GM19023 (cell line): ENCODE measurements at regions not wholly inside any gene's neighbourhood (a gene's known extent, or its start where the extent isn't known, plus 50 kb on each side); places are given as distances from the start of the nearest gene placed in this dataset.

Source experiments
- ATAC-seq: cut with Tn5 transposase; IDR thresholded peaks from one replicate; pipeline ENCODE4 v1.9.1; 2021; ENCODE audit warnings: mild to moderate bottlenecking, moderate library complexity; ENCODE audit not compliant: unreplicated experiment

- ATAC-seq: no peak
Observed at GRCh38 chr4:23674694-23675093, 215.2 kb downstream of the PPARGC1A start.

GRCh38 chr4:23667659-23668058 lies 222.2 kb downstream of the PPARGC1A start:
- ATAC-seq: no peak

DNA sequence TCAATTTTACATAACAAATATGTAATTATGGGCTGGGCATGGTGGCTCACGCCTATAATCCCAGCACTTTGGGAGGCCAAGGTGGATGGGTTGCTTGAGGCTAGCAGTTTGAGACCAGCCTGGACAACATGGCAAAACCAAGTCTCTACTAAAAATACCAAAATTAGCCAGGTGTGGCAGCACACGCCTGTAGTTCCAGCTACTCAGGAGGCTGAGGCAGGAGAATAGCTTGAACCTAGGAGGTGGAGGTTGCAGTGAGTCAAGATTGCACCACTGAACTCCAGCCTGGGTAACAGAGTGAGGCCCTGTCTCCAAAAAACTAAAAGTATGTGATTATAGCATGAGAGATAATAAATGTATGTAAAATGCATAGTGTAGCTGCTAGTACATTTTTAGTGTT lies 229.0 kb downstream of the PPARGC1A start:
- ATAC-seq: no peak

- ATAC-seq: no peak
Observed at GRCh38 chr4:23654791-23655190, 235.1 kb downstream of the PPARGC1A start.

GRCh38 chr4:23648854-23649596 lies 240.8 kb downstream of the PPARGC1A start:
- no peak for ATAC-seq

DNA sequence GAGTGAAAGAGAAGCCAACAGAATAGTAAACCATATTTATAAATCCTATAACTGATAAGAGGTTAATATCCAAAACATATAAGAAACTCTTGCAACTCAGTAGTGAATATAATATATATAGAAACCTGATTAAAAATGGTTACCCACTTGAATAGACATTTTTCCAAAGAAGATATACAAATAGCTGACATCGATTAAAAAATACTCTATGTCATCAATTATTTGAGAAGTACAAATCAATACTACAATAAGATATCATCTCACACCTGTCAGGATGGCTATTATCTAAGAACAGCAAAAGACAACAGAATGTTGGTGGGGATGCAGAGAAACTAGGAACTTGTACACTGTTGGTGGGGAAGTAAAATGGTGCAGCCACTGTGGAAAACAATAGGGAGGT lies 254.4 kb downstream of the PPARGC1A start:
- no peak for ATAC-seq

DNA sequence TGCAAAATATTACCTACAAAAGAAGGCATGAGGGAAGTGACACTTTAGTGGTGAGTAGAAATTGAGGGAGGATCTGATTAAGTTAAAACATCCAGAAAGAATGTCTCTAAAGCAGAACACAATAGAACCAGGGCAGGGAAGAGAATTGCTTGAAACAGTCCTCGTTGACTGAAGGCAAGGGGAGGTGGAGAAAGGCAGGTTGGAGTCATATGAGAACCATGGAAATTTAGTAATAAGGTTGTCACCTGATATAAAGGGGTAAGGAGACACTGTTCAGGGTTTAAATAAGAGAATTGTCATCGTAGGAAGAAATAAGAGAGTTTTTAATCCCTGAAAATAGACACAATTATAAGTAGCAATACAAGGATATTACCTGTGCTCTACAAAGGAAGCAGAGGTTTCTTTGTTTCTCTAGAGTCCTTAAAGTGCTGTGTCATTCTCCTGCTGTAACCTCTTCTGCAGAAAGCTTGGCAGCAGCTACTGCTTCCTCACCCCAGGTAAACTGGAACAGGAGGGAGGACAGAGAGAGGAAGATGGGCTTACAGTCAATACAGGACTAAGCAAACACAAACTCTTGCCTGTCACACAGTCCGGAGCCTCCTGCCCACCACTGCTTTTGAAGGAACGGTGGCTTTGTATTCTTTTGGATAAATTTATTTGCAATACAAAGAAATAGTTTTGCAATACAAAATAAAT lies 258.4 kb downstream of the PPARGC1A start:
- ATAC-seq: no peak

DNA sequence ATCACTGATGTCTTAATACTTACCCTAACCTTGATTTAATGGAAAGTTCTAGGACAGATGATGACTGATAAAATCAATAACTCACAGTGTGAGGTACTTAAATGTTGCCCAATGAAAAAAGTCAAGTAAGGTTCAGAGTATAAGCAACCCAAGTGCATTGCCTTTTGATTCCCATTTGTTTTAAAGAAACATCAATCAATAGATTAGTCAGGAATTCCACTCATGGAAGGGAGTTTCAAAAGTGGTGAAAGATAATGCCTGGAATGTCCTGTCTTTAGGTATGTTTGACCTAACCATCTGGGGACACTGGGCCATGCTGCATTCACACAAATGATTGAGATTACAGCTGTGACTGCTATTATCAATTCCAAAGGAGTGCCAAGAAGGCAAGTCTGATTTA lies 259.7 kb downstream of the PPARGC1A start:
- ATAC-seq: no peak

- no peak for ATAC-seq
Observed at GRCh38 chr4:23629421-23629820, 260.4 kb downstream of the PPARGC1A start.

DNA sequence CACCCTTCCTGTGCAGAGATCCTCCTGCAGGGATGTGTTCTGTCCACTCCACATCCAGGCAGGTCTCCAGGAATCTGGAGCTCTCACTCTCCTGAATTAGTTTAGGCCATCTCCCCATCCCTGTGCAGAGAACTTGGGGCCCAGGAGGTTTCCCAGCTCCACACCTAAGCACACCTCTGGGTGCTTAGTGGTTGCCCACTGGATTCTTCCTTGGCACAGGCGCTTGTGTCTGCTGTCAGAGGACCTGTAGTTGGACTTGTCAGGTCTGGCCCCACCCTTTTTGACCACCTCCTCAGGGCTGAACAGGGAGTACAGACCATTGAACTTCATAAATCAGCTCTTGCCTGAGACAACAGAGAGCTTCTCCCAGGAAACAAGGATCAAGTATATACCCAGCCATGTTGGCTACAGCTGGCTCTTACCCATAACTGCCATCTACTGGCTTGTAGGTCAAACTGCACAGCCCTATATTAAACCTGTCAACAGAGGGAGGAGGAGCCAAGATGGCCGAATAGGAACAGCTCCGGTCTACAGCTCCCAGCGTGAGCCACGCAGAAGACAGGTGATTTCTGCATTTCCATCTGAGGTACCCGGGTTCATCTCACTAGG lies 275.5 kb downstream of the PPARGC1A start:
- ATAC-seq: no peak

- ATAC-seq: no peak
Observed at GRCh38 chr4:23613782-23614181, 276.1 kb downstream of the PPARGC1A start.

GRCh38 chr4:23602720-23603119 lies 287.1 kb downstream of the PPARGC1A start:
- no peak for ATAC-seq

- no peak for ATAC-seq
Observed at GRCh38 chr4:23594125-23594524, 295.7 kb downstream of the PPARGC1A start.

GRCh38 chr4:23590431-23590830 lies 299.4 kb downstream of the PPARGC1A start:
- no peak for ATAC-seq

DNA sequence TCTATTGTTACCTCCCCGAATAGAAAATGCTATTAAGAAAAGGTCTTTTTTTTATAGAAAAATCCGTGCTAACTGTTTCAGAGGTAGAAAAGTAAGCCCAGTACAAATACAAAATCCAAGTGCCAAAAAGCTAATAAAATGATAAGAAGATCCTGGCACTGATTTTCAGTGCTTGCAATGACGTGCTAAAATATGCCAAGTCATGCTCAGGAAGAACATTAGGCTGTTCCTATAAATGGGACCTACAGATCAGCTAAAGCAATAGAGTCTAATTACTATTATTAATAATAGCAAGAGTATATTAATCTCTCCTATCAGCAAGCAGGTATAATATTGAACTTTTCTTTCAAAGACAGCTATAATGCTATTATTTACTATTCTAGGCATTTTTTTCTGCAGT lies 305.8 kb downstream of the PPARGC1A start:
- ATAC-seq: no peak

- no peak for ATAC-seq
Observed at GRCh38 chr4:23582671-23583070, 307.2 kb downstream of the PPARGC1A start.

DNA sequence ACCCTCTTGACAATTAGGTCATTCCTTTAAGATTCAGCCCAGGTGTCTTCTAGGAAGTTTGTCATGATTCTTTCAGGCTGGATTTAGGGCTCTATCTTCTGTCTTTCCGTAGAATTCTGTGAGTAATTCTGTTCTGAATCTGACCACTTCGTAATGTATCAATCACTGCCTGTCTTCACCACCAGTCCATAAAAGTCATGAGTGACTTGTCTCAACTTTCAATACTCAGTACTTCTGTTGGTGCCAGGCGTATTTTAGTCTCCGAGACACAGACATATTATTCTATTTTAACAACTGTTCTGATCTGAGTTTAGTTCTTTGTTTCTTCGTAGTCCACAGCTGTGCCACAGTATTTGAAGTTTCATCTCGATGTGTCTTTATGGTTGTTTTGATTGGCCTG lies 310.7 kb downstream of the PPARGC1A start:
- ATAC-seq: no peak

DNA sequence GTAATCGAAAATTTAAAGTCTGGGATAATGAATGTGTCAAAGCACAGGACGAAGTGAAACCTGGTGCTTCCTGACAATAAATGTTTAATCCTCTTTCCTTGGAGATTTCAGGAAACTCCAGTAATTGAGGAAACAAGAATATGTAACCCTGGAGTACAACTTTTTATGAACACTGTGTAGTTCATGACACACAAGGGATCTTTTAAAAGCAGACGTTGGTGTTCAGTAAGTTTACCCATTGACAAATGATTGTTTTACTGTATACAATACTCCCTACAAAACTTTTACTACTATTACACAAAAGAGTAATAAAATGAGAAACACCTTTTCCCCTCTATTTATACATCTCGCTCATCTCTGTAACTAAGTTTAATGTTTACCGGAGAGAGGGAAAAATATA lies 312.4 kb downstream of the PPARGC1A start:
- no peak for ATAC-seq

DNA sequence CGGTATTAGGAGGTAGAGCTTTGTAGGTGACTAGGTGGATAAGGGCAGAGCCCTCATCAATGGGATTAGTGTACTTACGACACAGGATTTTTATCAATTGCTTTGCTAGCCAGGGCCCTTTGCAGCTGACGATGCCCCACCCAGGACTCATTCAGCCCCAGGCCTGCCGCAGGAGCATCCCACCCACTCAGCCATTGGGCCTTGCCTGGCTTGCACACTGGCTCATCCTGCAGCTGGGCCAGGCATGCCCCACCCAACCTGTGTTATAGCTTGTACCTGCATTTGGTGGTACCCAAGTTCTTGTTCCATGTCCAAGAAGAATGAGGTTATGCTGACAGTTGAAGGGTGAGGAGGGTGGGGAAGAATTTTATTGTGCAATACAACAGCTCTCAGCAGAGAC lies 317.5 kb downstream of the PPARGC1A start:
- no peak for ATAC-seq

GRCh38 chr4:23567338-23567737 lies 322.5 kb downstream of the PPARGC1A start:
- no peak for ATAC-seq

DNA sequence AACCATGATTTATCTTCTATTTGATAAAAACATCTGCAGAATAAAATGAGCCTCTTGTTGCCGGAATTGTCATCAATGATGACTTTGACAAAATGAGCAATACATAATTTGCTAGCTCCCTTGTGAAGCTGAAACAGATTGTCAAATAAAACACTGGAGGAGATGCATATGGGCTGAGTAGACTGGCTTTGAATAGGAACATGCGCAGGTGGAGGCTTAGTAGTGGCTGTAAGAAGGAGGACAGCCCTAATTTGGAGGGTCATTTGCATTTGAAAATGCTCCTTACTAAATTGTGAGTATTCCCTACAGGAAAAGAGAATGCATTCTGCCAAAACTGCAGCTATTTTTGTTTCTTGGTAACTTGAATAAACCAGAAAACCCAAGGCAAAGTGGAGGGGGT lies 329.1 kb downstream of the PPARGC1A start:
- ATAC-seq: no peak

DNA sequence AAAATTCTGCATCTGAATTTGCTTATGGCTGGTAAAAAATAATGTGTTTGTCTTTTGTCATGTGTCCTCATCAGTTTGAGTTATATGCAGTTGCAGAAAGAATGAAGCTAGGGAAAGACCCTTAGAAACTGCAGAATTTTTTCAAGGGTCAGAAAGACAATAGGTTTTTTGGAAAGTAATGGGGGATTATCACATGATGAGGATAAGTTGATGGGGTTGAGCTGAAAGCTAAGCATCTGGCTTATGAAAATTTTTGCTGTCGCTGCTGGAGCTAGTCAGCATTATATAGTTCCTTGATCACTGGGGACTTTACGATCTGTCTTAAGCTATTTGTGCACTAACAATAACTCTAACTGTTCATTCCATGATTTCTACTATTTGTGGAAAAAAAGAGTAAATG lies 331.7 kb downstream of the PPARGC1A start:
- ATAC-seq: no peak
